PC-9 (cell line): ENCODE measurements at regions not wholly inside any gene's neighbourhood (a gene's known extent, or its start where the extent isn't known, plus 50 kb on each side); places are given as distances from the start of the nearest gene placed in this dataset.
"Not testable (repeated sequence)": the region's sequence is repeated elsewhere in the genome, so short reads cannot be mapped to it uniquely, and the experiment has no call there.

ENCODE experiments used
- BruUV-seq: library from RNA; stranded (reverse); fragments of 400-500 nt; replicated peaks from 2 replicates; lab custom pipeline; 2021; lab: Mats Ljungman, UMichigan
- CTCF ChIA-PET: fragments of 300-600 bp; sonication (Branson Sonifier 250); formaldehyde crosslinking; loops from one replicate; lab custom pipeline; 2022; ENCODE audit warnings: antibody characterized with exemption; lab: Charles Lee
- POLR2A ChIA-PET: fragments of 300-600 bp; sonication (Branson Sonifier 250); formaldehyde crosslinking; loops from one replicate; lab custom pipeline; 2022; ENCODE audit warnings: antibody characterized with exemption; ENCODE audit not compliant: unreplicated experiment; lab: Charles Lee
- DNase-seq, 2 experiments: peaks; one replicate each; pipeline versions ENCODE4 v3.0.0 to v3.0.0-alpha.2; 2015 to 2022; ENCODE audit warnings: mixed read lengths in 1 of 2
- H2AFZ ChIP-seq: fragments of 200-600 bp; sonication (generic); 2 replicates; pipeline ENCODE4 v1.8.1; 2017; ENCODE audit warnings: antibody characterized with exemption
- H3F3A ChIP-seq: fragments of 200-600 bp; sonication (generic); 2 replicates; pipeline ENCODE4 v1.8.1; 2017; ENCODE audit warnings: antibody characterized with exemption, mild to moderate bottlenecking, low read depth; ENCODE audit not compliant: insufficient read depth
- H3K27ac ChIP-seq: fragments of 200-600 bp; sonication (generic); 2 replicates; pipeline ENCODE4 v1.6.1; 2016; ENCODE audit warnings: mixed run types
- H3K27me3 ChIP-seq: fragments of 200-600 bp; sonication (generic); 2 replicates; pipeline ENCODE4 v1.6.1; 2016; ENCODE audit warnings: low read depth, mixed run types; ENCODE audit not compliant: insufficient read depth
- H3K36me3 ChIP-seq: fragments of 200-600 bp; sonication (generic); 2 replicates; pipeline ENCODE4 v1.6.1; 2016; ENCODE audit warnings: low read depth, mixed run types
- H3K4me1 ChIP-seq: fragments of 200-600 bp; sonication (generic); replicated peaks from 2 replicates; pipeline ENCODE4 v1.6.1; 2016; ENCODE audit warnings: mixed run types; ENCODE audit not compliant: insufficient read depth
- H3K4me2 ChIP-seq: fragments of 200-600 bp; sonication (generic); 2 replicates; pipeline ENCODE4 v1.6.1; 2017; ENCODE audit warnings: mixed run types
- H3K4me3 ChIP-seq: fragments of 200-600 bp; sonication (generic); 2 replicates; pipeline ENCODE4 v1.6.1; 2016; ENCODE audit warnings: mixed run types
- H3K79me2 ChIP-seq: fragments of 200-600 bp; sonication (generic); 2 replicates; pipeline ENCODE4 v1.6.1; 2017; ENCODE audit warnings: low read depth, mixed run types
- H3K9me2 ChIP-seq: fragments of 200-600 bp; sonication (generic); 2 replicates; pipeline ENCODE4 v1.8.1; 2017; ENCODE audit warnings: mild to moderate bottlenecking; ENCODE audit not compliant: insufficient read depth
- H3K9me3 ChIP-seq: fragments of 200-600 bp; sonication (generic); 2 replicates; pipeline ENCODE4 v1.8.1; 2016; ENCODE audit warnings: low read depth; ENCODE audit not compliant: insufficient read depth
- H4K20me1 ChIP-seq: fragments of 200-600 bp; sonication (generic); 2 replicates; pipeline ENCODE4 v1.8.1; 2017; ENCODE audit not compliant: insufficient read depth
- CTCF ChIP-seq: fragments of 200-600 bp; sonication (generic); conservative IDR thresholded peaks from 2 replicates; pipeline ENCODE4 v1.6.1; 2017; ENCODE audit warnings: mixed run types, antibody characterized with exemption, mild to moderate bottlenecking, moderate library complexity
- EZH2 ChIP-seq: fragments of 200-600 bp; sonication (generic); IDR thresholded peaks from 2 replicates; pipeline ENCODE4 v1.8.0; 2017; ENCODE audit warnings: antibody characterized with exemption, low read depth
- intact Hi-C: fragments of 100-400 bp; cut with micrococcal nuclease; formaldehyde crosslinking; loops from one replicate; pipeline ENCODE4 v1.10.0; 2022; ENCODE audit not compliant: unreplicated experiment

DNA sequence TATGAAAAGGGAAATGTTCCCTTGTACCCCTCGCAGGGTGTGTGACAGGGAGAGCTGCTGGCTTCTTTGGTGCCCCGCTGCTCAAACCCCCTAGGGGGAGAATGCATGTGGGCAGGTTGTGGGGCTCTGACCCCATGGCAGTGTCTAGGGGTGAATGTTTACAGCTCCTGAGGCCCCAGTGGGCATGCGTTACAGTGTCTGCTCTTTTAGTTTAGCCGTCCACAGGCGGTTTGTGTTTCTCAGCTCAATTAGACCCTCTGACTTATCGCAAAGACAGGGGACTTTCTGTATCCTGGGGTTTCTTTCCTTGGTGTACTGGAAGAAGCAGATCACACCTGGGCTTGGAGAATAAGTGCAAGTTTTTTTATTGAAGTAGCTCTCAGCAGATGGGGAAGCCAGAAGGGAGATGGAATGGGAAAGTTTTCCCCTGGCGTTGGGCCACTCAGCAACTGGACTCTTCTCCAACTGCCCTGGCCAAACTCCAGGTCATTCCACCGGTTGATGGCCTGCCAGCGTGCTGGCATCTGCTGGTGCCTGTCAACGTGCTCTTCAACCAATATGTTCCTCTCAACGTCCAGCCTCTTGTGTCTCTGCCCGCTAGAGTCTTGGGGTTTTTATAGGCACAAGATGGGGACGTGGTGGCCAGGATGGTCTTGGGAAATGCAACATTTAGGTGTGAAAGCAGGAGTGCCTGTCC is 720.9 kb downstream of the FSCB start:
- no TSS peak for BruUV-seq
- TF ChIP-seq EZH2 = no peak
- Histone ChIP-seq H3K27me3 (no peaks in the 10 kb centered on the region), H3K9me3 (no peaks in the 10 kb centered on the region), H4K20me1 (no peaks in the 10 kb centered on the region), H3K4me1 (peaks cover 19% of the 10 kb centered on the region; the same call in 1 of the 2 replicates), H3K4me2 (no peak overlapping the region), H3K9me2 (peaks cover 7% of the 10 kb centered on the region; the same call in 1 of the 2 replicates), H2AFZ (no peak overlapping the region), H3K27ac (no peak overlapping the region), H3F3A (peaks cover 3% of the 10 kb centered on the region; the same call in 1 of the 2 replicates), H3K4me3 (no peak overlapping the region), H3K79me2 (no peaks in the 10 kb centered on the region), H3K36me3 (no peaks in the 10 kb centered on the region)
- intact Hi-C loops = no loop called here
- ChIA-PET POLR2A (no interaction called here), CTCF (no interaction called here)
- DNase-seq = no peak

DNA sequence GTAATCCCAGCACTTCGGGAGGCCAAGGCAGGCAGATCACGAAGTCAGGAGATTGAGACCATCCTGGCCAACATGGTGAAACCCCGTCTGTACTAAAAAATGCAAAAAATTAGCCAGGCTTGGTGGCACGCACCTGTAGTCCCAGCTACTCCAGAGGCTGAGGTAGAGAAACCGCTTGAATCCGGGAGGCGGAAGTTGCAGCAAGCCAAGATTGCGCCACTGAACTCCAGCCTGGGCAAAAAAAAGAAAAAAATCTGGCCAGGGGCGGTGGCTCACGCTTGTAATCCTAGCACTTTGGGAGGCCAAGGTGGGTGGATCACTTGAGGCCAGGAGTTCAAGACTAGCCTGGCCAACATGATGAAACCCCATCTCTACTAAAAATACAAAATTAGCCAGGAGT is 722.7 kb downstream of the FSCB start:
- H3K4me3 ChIP-seq, H2AFZ ChIP-seq, H3K9me3 ChIP-seq, H4K20me1 ChIP-seq, CTCF ChIA-PET, H3K9me2 ChIP-seq, H3K27ac ChIP-seq, BruUV-seq, intact Hi-C loops, DNase-seq, H3F3A ChIP-seq, H3K4me2 ChIP-seq, H3K4me1 ChIP-seq, H3K79me2 ChIP-seq, H3K27me3 ChIP-seq, H3K36me3 ChIP-seq: not testable (repeated sequence)
- POLR2A ChIA-PET = interaction anchor here (0.7 kb wide), 1 partner anchor 77 kb away, joined by 7 read pairs; no protein-coding TSS in a partner anchor

DNA sequence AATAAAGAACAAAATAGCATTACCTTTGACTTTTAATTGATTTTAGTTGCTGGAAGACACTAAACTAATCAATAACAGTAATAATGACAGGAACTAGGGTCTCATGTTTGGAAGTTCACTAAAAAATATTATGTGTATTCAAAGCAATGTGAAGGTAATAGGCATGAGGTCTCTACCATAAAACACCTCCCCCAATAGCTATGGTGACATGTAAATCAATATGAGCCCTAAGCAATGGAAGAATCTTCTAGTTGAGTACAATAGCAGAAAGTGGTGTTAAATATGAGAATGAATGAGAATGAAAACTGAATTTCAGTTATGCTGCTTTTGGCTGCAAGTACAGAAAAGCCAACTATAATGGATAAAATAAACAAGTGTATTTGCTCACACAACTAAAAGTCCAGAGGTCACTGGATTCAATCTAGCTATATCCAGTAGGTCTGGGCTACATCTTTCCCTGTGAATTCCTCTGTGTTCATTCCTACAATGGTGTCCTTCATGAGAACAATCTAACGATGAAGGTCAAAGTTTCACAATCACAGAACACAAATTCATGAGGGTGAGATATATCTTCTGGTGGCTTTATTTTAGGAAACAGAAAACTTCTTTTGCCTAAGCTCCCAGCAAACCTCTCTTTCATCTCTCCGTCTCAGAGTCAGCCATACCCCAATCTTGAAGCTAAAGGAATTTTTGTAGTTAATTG is 728.0 kb downstream of the FSCB start:
- H4K20me1 ChIP-seq = no peaks in the 10 kb centered on the region
- no peaks in the 10 kb centered on the region for H3K4me1 ChIP-seq
- H3K79me2 ChIP-seq = no peaks in the 10 kb centered on the region
- TF ChIP-seq CTCF (no peak), EZH2 (no peak)
- ChIA-PET POLR2A (no interaction called here), CTCF (no interaction called here)
- H3F3A ChIP-seq = no peaks in the 10 kb centered on the region
- no peak overlapping the region for H3K4me2 ChIP-seq
- no peak for DNase-seq
- BruUV-seq = no TSS peak
- no peak overlapping the region for H3K4me3 ChIP-seq
- H3K9me2 ChIP-seq = peaks cover 7% of the 10 kb centered on the region; the same call in 1 of the 2 replicates
- H3K36me3 ChIP-seq = no peaks in the 10 kb centered on the region
- no peaks in the 10 kb centered on the region for H3K27me3 ChIP-seq
- H2AFZ ChIP-seq = no peak overlapping the region
- no peak overlapping the region for H3K27ac ChIP-seq
- intact Hi-C loops = no loop called here
- no peaks in the 10 kb centered on the region; the same call in 1 of the 2 replicates for H3K9me3 ChIP-seq

- ChIA-PET POLR2A (no interaction called here), CTCF (no interaction called here)
- Histone ChIP-seq H3K27me3 (no peaks in the 10 kb centered on the region), H3K4me3 (no peak overlapping the region), H2AFZ (no peak overlapping the region), H3K9me2 (peaks cover 7% of the 10 kb centered on the region; the same call in 1 of the 2 replicates), H3K4me1 (no peaks in the 10 kb centered on the region), H3K4me2 (no peak overlapping the region), H3K36me3 (no peaks in the 10 kb centered on the region), H3K79me2 (no peaks in the 10 kb centered on the region), H3F3A (no peaks in the 10 kb centered on the region), H3K27ac (no peak overlapping the region), H3K9me3 (no peaks in the 10 kb centered on the region; the same call in 1 of the 2 replicates), H4K20me1 (no peaks in the 10 kb centered on the region)
- DNase-seq = no peak
- TF ChIP-seq EZH2 = no peak
- TF ChIP-seq CTCF = no peak
- intact Hi-C loops = no loop called here
- no TSS peak for BruUV-seq
Observed at GRCh38 chr14:43778570-43778936, 728.5 kb downstream of the FSCB start.
